HCT116 (cell line): ENCODE measurements at regions not wholly inside any gene's neighbourhood (a gene's known extent, or its start where the extent isn't known, plus 50 kb on each side); places are given as distances from the start of the nearest gene placed in this dataset.

Experiments
- ATAC-seq: fragments of 200-7000 bp; cut with Tn5 transposase; 2 replicates; pipeline ENCODE4 v1.9.1; 2020; ENCODE audit warnings: mild to moderate bottlenecking, moderate library complexity
- BruUV-seq: library from RNA; stranded (reverse); fragments of 400-500 nt; replicated peaks from 2 replicates; lab custom pipeline; 2021; lab: Mats Ljungman, UMichigan
- CTCF ChIA-PET: fragments of 300-600 bp; sonication (Branson Sonifier 250); formaldehyde crosslinking; loops from one replicate; lab custom pipeline; 2021; ENCODE audit warnings: antibody characterized with exemption; lab: Charles Lee
- POLR2A ChIA-PET: fragments of 300-600, 350-600 bp; sonication (Branson Sonifier 250); formaldehyde crosslinking; loops from one replicate; lab custom pipeline; 2021; ENCODE audit warnings: antibody characterized with exemption; lab: Charles Lee
- RAD21 ChIA-PET, 2 experiments: fragments of 300-600 bp; sonication (Branson Sonifier 250); formaldehyde crosslinking; loops; one replicate each; lab custom pipeline; 2023; ENCODE audit warnings: low total read pairs in 2 of 2; ENCODE audit not compliant: uncharacterized antibody in 2 of 2, unreplicated experiment in 2 of 2, low non-redundant PET in 1 of 2; lab: Charles Lee
- DNase-seq: peaks from one replicate; pipeline ENCODE4 v3.0.0-alpha.2; 2010; ENCODE audit warnings: low read depth, low spot score
- H2AFZ ChIP-seq: fragments of 200-600 bp; shearing (Covaris generic), sonication (generic); 2 replicates; pipeline ENCODE4 v1.6.1; 2017; ENCODE audit warnings: low read depth, mixed run types, mixed read lengths, antibody characterized with exemption, low read length; ENCODE audit not compliant: poor library complexity, severe bottlenecking
- H3K27ac ChIP-seq: 2 replicates; pipeline ENCODE4 v1.5.1; 2012; ENCODE audit warnings: low read depth, low read length
- H3K27me3 ChIP-seq: fragments of 200-600 bp; sonication (generic); 2 replicates; pipeline ENCODE4 v1.6.1; 2016; ENCODE audit warnings: mixed run types, low read length, mixed read lengths; ENCODE audit not compliant: insufficient read depth
- H3K36me3 ChIP-seq, 2 experiments: fragments of 200-500 bp in 1 of 2; fragments of 200-600 bp in 1 of 2; sonication (Bioruptor generic) in 1 of 2; sonication (generic) in 1 of 2; 2 replicates each; pipeline versions ENCODE4 v1.5.1 to v1.6.1; 2014 to 2016; ENCODE audit warnings: low read length in 2 of 2, inconsistent platforms in 1 of 2, mixed read lengths in 1 of 2, mixed run types in 1 of 2; ENCODE audit not compliant: insufficient read depth in 2 of 2, control insufficient read depth in 1 of 2
- H3K4me1 ChIP-seq, 2 experiments: fragments of 200-600 bp in 1 of 2; sonication (generic) in 1 of 2; 2 replicates each; pipeline versions ENCODE4 v1.5.1 to v1.6.1; 2012 to 2017; ENCODE audit warnings: low read length in 2 of 2, inconsistent platforms in 1 of 2, mild to moderate bottlenecking in 1 of 2, mixed read lengths in 1 of 2, mixed run types in 1 of 2, moderate library complexity in 1 of 2; ENCODE audit not compliant: insufficient read depth in 2 of 2, control insufficient read depth in 1 of 2
- H3K4me2 ChIP-seq: fragments of 200-600 bp; sonication (generic); 2 replicates; pipeline ENCODE4 v1.6.1; 2017; ENCODE audit warnings: mixed run types, low read length, mixed read lengths
- H3K4me3 ChIP-seq, 2 experiments: fragments of 200-600 bp in 1 of 2; sonication (generic) in 1 of 2; replicated peaks in 1 of 2; 2 replicates each; pipeline ENCODE4 v1.5.1; 2011 to 2016; ENCODE audit warnings: low read length in 2 of 2, control low read depth in 1 of 2, low read depth in 1 of 2, mild to moderate bottlenecking in 1 of 2, mixed read lengths in 1 of 2, mixed run types in 1 of 2
- H3K79me2 ChIP-seq: fragments of 200-600 bp; sonication (generic); 2 replicates; pipeline ENCODE4 v1.6.1; 2017; ENCODE audit warnings: mild to moderate bottlenecking, mixed run types, low read length, moderate library complexity, mixed read lengths; ENCODE audit not compliant: insufficient read depth
- H3K9ac ChIP-seq: fragments of 200-600 bp; sonication (generic); 2 replicates; pipeline ENCODE4 v1.6.1; 2016; ENCODE audit warnings: low read length, mixed read lengths
- H3K9me2 ChIP-seq: fragments of 200-600 bp; sonication (generic), shearing (Covaris generic); 2 replicates; pipeline ENCODE4 v1.6.1; 2017; ENCODE audit warnings: mixed run types, mild to moderate bottlenecking, moderate library complexity; ENCODE audit not compliant: insufficient read depth
- H3K9me3 ChIP-seq, 2 experiments: fragments of 200-500 bp in 1 of 2; fragments of 200-600 bp in 1 of 2; sonication (Bioruptor generic) in 1 of 2; sonication (generic) in 1 of 2; 2 replicates each; pipeline ENCODE4 v1.6.1; 2014 to 2017; ENCODE audit warnings: low read length in 2 of 2, mixed read lengths in 2 of 2, inconsistent platforms in 1 of 2, low read depth in 1 of 2, mild to moderate bottlenecking in 1 of 2, mixed run types in 1 of 2, moderate library complexity in 1 of 2; ENCODE audit not compliant: control insufficient read depth in 1 of 2, insufficient read depth in 1 of 2
- H4K20me1 ChIP-seq: fragments of 200-600 bp; sonication (generic), shearing (Covaris generic); 2 replicates; pipeline ENCODE4 v1.6.1; 2017; ENCODE audit warnings: mixed run types, mild to moderate bottlenecking, moderate library complexity; ENCODE audit not compliant: insufficient read depth
- EZH2 ChIP-seq: fragments of 200-600 bp; sonication (generic); IDR thresholded peaks from 2 replicates; pipeline ENCODE4 v1.6.1; 2017; ENCODE audit warnings: antibody characterized with exemption, mixed run types
- POLR2A ChIP-seq: IDR thresholded peaks from 2 replicates; pipeline ENCODE4 v1.7.0; 2011; ENCODE audit warnings: borderline replicate concordance; ENCODE audit not compliant: insufficient read depth, insufficient read length; ENCODE audit errors: extremely low read depth
- RAD21 ChIP-seq: IDR thresholded peaks from 2 replicates; pipeline ENCODE4 v1.6.1; 2012; ENCODE audit warnings: low read depth, mild to moderate bottlenecking
- SP1 ChIP-seq: IDR thresholded peaks from 2 replicates; pipeline ENCODE4 v1.6.1; 2012; ENCODE audit warnings: low read depth
- ZFX ChIP-seq: fragments of 450-650 bp; IDR thresholded peaks from 2 replicates; pipeline ENCODE4 v1.6.1; 2017
- ZNF274 ChIP-seq: fragments of 200-500 bp; sonication (Bioruptor generic); IDR thresholded peaks from 2 replicates; pipeline ENCODE4 v1.6.1; 2014; ENCODE audit warnings: mild to moderate bottlenecking, low read depth, low read length, inconsistent platforms
- intact Hi-C: fragments of 100-400 bp; cut with micrococcal nuclease; formaldehyde crosslinking; loops from 2 replicates; pipeline ENCODE4 v1.10.0; 2022
- TF ChIP-seq, protein P1 (sequence below): IDR thresholded peaks from 2 replicates; pipeline ENCODE4 v1.6.1; 2012; ENCODE audit warnings: low read depth
- TF ChIP-seq, protein P2 (sequence below), 3 experiments: fragments of 200-600 bp in 1 of 3; sonication (generic) in 1 of 3; IDR thresholded peaks in 2 of 3; conservative IDR thresholded peaks in 1 of 3; 2 replicates each; pipeline ENCODE4 v1.5.1; 2012 to 2017; ENCODE audit warnings: low read depth in 2 of 3, low read length in 2 of 3, antibody characterized with exemption in 1 of 3, borderline replicate concordance in 1 of 3, control low read depth in 1 of 3, mild to moderate bottlenecking in 1 of 3, mixed read lengths in 1 of 3, mixed run types in 1 of 3, moderate library complexity in 1 of 3; ENCODE audit not compliant: insufficient read depth in 1 of 3
- TF ChIP-seq, protein P3 (sequence below): IDR thresholded peaks from 2 replicates; pipeline ENCODE4 v1.6.1; 2012

DNA sequence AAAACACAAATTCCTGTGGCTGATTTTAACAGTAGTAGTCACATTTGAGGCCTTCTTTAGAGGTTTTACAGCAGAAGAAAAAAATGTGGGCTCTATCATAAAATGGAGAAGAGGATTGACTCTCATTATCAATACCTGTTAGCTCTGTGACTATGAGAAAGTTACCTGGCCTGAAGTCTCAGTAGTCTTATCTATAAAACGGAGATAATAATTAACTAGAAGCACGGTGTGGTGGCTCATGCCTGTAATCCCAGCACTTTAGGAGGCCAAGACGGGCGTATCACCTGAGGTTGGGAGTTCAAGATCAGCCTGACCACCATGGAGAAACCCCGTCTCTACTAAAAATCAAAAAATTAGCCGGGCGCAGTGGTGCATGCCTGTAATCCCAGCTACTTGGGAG is 90.4 kb upstream of the PLPPR4 start:
- no peaks in the 10 kb centered on the region for H3K9me2 ChIP-seq
- H3K79me2 ChIP-seq, result no peaks in the 10 kb centered on the region
- H3K9me3 ChIP-seq, result no peaks in the 10 kb centered on the region
- H3K27me3 ChIP-seq, result no peaks in the 10 kb centered on the region
- RAD21 ChIA-PET, result no interaction called here
- H3K36me3 ChIP-seq, result no peaks in the 10 kb centered on the region
- BruUV-seq, result no TSS peak
- no peak for TF ChIP-seq ZNF274
- TF ChIP-seq, protein P1, sequence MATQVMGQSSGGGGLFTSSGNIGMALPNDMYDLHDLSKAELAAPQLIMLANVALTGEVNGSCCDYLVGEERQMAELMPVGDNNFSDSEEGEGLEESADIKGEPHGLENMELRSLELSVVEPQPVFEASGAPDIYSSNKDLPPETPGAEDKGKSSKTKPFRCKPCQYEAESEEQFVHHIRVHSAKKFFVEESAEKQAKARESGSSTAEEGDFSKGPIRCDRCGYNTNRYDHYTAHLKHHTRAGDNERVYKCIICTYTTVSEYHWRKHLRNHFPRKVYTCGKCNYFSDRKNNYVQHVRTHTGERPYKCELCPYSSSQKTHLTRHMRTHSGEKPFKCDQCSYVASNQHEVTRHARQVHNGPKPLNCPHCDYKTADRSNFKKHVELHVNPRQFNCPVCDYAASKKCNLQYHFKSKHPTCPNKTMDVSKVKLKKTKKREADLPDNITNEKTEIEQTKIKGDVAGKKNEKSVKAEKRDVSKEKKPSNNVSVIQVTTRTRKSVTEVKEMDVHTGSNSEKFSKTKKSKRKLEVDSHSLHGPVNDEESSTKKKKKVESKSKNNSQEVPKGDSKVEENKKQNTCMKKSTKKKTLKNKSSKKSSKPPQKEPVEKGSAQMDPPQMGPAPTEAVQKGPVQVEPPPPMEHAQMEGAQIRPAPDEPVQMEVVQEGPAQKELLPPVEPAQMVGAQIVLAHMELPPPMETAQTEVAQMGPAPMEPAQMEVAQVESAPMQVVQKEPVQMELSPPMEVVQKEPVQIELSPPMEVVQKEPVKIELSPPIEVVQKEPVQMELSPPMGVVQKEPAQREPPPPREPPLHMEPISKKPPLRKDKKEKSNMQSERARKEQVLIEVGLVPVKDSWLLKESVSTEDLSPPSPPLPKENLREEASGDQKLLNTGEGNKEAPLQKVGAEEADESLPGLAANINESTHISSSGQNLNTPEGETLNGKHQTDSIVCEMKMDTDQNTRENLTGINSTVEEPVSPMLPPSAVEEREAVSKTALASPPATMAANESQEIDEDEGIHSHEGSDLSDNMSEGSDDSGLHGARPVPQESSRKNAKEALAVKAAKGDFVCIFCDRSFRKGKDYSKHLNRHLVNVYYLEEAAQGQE, result no peak
- TF ChIP-seq POLR2A, result no peak
- no peak for TF ChIP-seq SP1
- TF ChIP-seq, protein P2, sequence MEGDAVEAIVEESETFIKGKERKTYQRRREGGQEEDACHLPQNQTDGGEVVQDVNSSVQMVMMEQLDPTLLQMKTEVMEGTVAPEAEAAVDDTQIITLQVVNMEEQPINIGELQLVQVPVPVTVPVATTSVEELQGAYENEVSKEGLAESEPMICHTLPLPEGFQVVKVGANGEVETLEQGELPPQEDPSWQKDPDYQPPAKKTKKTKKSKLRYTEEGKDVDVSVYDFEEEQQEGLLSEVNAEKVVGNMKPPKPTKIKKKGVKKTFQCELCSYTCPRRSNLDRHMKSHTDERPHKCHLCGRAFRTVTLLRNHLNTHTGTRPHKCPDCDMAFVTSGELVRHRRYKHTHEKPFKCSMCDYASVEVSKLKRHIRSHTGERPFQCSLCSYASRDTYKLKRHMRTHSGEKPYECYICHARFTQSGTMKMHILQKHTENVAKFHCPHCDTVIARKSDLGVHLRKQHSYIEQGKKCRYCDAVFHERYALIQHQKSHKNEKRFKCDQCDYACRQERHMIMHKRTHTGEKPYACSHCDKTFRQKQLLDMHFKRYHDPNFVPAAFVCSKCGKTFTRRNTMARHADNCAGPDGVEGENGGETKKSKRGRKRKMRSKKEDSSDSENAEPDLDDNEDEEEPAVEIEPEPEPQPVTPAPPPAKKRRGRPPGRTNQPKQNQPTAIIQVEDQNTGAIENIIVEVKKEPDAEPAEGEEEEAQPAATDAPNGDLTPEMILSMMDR (IDR thresholded peaks at IDR 0.05 in 2 of 3, conservative IDR thresholded peaks at IDR 0.05 in 1 of 3; ENCODE audit: borderline replicate concordance in 1 of 3, insufficient read depth in 1 of 3, low read depth in 2 of 3, low read length in 2 of 3), result no peak
- TF ChIP-seq EZH2, result no peak
- no peak for TF ChIP-seq RAD21
- TF ChIP-seq ZFX, result no peak
- TF ChIP-seq, protein P3, sequence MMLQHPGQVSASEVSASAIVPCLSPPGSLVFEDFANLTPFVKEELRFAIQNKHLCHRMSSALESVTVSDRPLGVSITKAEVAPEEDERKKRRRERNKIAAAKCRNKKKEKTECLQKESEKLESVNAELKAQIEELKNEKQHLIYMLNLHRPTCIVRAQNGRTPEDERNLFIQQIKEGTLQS, result no peak
- POLR2A ChIA-PET, result no interaction called here
- H3K4me1 ChIP-seq, result peaks cover 0 to 13% of the 10 kb centered on the region in 2 experiments; a peak in 3 of 4 replicates
- intact Hi-C loops, result loop anchor here (10.0 kb wide), 1 partner anchor 379 kb away; no protein-coding TSS in a partner anchor
- peak overlapping the region; percentile 8 for H2AFZ ChIP-seq
- H3K4me3 ChIP-seq, result no peak overlapping the region
- DNase-seq, result no peak
- ATAC-seq, result no peak
- CTCF ChIA-PET, result no interaction called here
- H3K4me2 ChIP-seq, result no peak overlapping the region
- H4K20me1 ChIP-seq, result no peaks in the 10 kb centered on the region
- H3K9ac ChIP-seq, result no peak overlapping the region
- no peak overlapping the region for H3K27ac ChIP-seq
